ENCODE measurements at regions not wholly inside any gene's neighbourhood (a gene's known extent, or its start where the extent isn't known, plus 50 kb on each side); places are given as distances from the start of the nearest gene placed in this dataset.

GRCh38 chr3:96214941-96215340 is 599.5 kb upstream of the EPHA6 start:
- Histone ChIP-seq H2AFZ (ENCODE audit: low read length) (no peak overlapping the region), H3K79me2 (ENCODE audit: insufficient read depth, low read length) (no peaks in the 10 kb centered on the region), H4K20me1 (ENCODE audit: insufficient read depth, low read length) (no peaks in the 10 kb centered on the region), H3K36me3 (ENCODE audit: insufficient read depth, low read length) (no peaks in the 10 kb centered on the region), H3K27ac (ENCODE audit: low read depth, low read length) (no peak overlapping the region), H3K4me1 (ENCODE audit: insufficient read depth, low read length) (no peaks in the 10 kb centered on the region), H3K4me3 (ENCODE audit: insufficient read depth, low read length) (no peak overlapping the region), H3K27me3 (ENCODE audit: insufficient read depth, low read length) (no peaks in the 10 kb centered on the region), H3K9me3 (ENCODE audit: low read depth, low read length) (peaks cover 4% of the 10 kb centered on the region), H3K4me2 (ENCODE audit: insufficient read depth, low read length) (no peak overlapping the region)
- no peak for TF ChIP-seq CTCF (IDR thresholded peaks at IDR 0.05; ENCODE audit: extremely low read depth, low read depth, low read length)
- DNase-seq (ENCODE audit: insufficient read length, low spot score, missing footprints), result no peak

- Histone ChIP-seq H3K4me1 (ENCODE audit: insufficient read depth, low read length) (no peaks in the 10 kb centered on the region), H3K4me2 (ENCODE audit: insufficient read depth, low read length) (no peak overlapping the region), H3K27ac (ENCODE audit: low read depth, low read length) (no peak overlapping the region), H3K27me3 (ENCODE audit: insufficient read depth, low read length) (no peaks in the 10 kb centered on the region), H3K4me3 (ENCODE audit: insufficient read depth, low read length) (no peak overlapping the region), H3K9me3 (ENCODE audit: low read depth, low read length) (no peaks in the 10 kb centered on the region), H4K20me1 (ENCODE audit: insufficient read depth, low read length) (no peaks in the 10 kb centered on the region), H2AFZ (ENCODE audit: low read length) (no peak overlapping the region), H3K79me2 (ENCODE audit: insufficient read depth, low read length) (no peaks in the 10 kb centered on the region), H3K36me3 (ENCODE audit: insufficient read depth, low read length) (no peaks in the 10 kb centered on the region)
- no peak for DNase-seq (ENCODE audit: insufficient read length, low spot score, missing footprints)
- no peak for TF ChIP-seq CTCF (IDR thresholded peaks at IDR 0.05; ENCODE audit: extremely low read depth, low read depth, low read length)
Measured at GRCh38 chr3:96225494-96225893, 588.9 kb upstream of the EPHA6 start.

- H4K20me1 ChIP-seq (ENCODE audit: insufficient read depth, low read length), result no peaks in the 10 kb centered on the region
- H3K27ac ChIP-seq (ENCODE audit: low read depth, low read length), result no peak overlapping the region
- no peak for TF ChIP-seq CTCF (IDR thresholded peaks at IDR 0.05; ENCODE audit: extremely low read depth, low read depth, low read length)
- H3K27me3 ChIP-seq (ENCODE audit: insufficient read depth, low read length), result no peaks in the 10 kb centered on the region
- H3K4me2 ChIP-seq (ENCODE audit: insufficient read depth, low read length), result no peak overlapping the region
- no peaks in the 10 kb centered on the region for H3K4me1 ChIP-seq (ENCODE audit: insufficient read depth, low read length)
- H3K79me2 ChIP-seq (ENCODE audit: insufficient read depth, low read length), result no peaks in the 10 kb centered on the region
- H3K9me3 ChIP-seq (ENCODE audit: low read depth, low read length), result no peaks in the 10 kb centered on the region
- no peak overlapping the region for H3K4me3 ChIP-seq (ENCODE audit: insufficient read depth, low read length)
- no peaks in the 10 kb centered on the region for H3K36me3 ChIP-seq (ENCODE audit: insufficient read depth, low read length)
- H2AFZ ChIP-seq (ENCODE audit: low read length), result no peak overlapping the region
- DNase-seq (ENCODE audit: insufficient read length, low spot score, missing footprints), result no peak
Measured at GRCh38 chr3:96233679-96234078, 580.7 kb upstream of the EPHA6 start.

GRCh38 chr3:96236522-96236921 is 577.9 kb upstream of the EPHA6 start:
- Histone ChIP-seq H3K27ac (ENCODE audit: low read depth, low read length) (no peak overlapping the region), H3K4me1 (ENCODE audit: insufficient read depth, low read length) (no peaks in the 10 kb centered on the region), H3K4me2 (ENCODE audit: insufficient read depth, low read length) (no peak overlapping the region), H4K20me1 (ENCODE audit: insufficient read depth, low read length) (no peaks in the 10 kb centered on the region), H3K9me3 (ENCODE audit: low read depth, low read length) (no peaks in the 10 kb centered on the region), H2AFZ (ENCODE audit: low read length) (no peak overlapping the region), H3K27me3 (ENCODE audit: insufficient read depth, low read length) (no peaks in the 10 kb centered on the region), H3K4me3 (ENCODE audit: insufficient read depth, low read length) (no peak overlapping the region), H3K36me3 (ENCODE audit: insufficient read depth, low read length) (no peaks in the 10 kb centered on the region), H3K79me2 (ENCODE audit: insufficient read depth, low read length) (no peaks in the 10 kb centered on the region)
- DNase-seq (ENCODE audit: insufficient read length, low spot score, missing footprints), result no peak
- TF ChIP-seq CTCF (IDR thresholded peaks at IDR 0.05; ENCODE audit: extremely low read depth, low read depth, low read length), result no peak

Data from osteoblast (primary cell).